Ovary (tissue), 7 donors: ENCODE measurements at regions not wholly inside any gene's neighbourhood (a gene's known extent, or its start where the extent isn't known, plus 50 kb on each side); places are given as distances from the start of the nearest gene placed in this dataset.

Source experiments
- DNase-seq, 5 donors: peaks; one replicate each; pipeline ENCODE4 v3.0.0-alpha.2; 2019 to 2020
- H3K27ac ChIP-seq, 2 donors: fragments of 200-600 bp; one replicate each; pipeline versions ENCODE4 v1.5.1 to v1.8.0; 2019 to 2022
- H3K27me3 ChIP-seq: fragments of 200-600 bp; one replicate; pipeline ENCODE4 v1.8.0; 2022
- H3K36me3 ChIP-seq: fragments of 200-600 bp; sonication (generic); one replicate; pipeline ENCODE4 v1.5.1; 2019
- H3K4me1 ChIP-seq: one replicate; pipeline ENCODE4 v1.8.1; 2013; ENCODE audit warnings: mild to moderate bottlenecking, moderate library complexity; ENCODE audit not compliant: insufficient read depth
- H3K4me3 ChIP-seq: fragments of 200-600 bp; sonication (generic); one replicate; pipeline ENCODE4 v1.5.1; 2017
- H3K9me3 ChIP-seq, 2 donors: fragments of 200-600 bp in 1 of 2; sonication (generic) in 1 of 2; one replicate each; pipeline versions ENCODE4 v1.5.1 to v1.8.1; 2013 to 2019; ENCODE audit warnings: mild to moderate bottlenecking in 1 of 2, moderate library complexity in 1 of 2
- CTCF ChIP-seq, 3 donors: fragments of 450-650 bp in 2 of 3; fragments of 200-600 bp in 1 of 3; IDR thresholded peaks; one replicate each; pipeline versions ENCODE4 v1.5.1 to v1.8.0; 2016 to 2022; ENCODE audit warnings: antibody characterized with exemption in 3 of 3, mild to moderate bottlenecking in 1 of 3
- EP300 ChIP-seq: sonication (generic); formaldehyde crosslinking; IDR thresholded peaks from one replicate; pipeline ENCODE4 v1.6.1; 2017; ENCODE audit warnings: antibody characterized with exemption
- POLR2A ChIP-seq: fragments of 450-650 bp; IDR thresholded peaks from one replicate; pipeline ENCODE4 v1.6.1; 2017; ENCODE audit warnings: antibody characterized with exemption, mild to moderate bottlenecking, moderate library complexity
- WGBS, 3 donors: extraction: QIAGEN DNeasy Blood & Tissue Kit in 1 of 3; methylation state at CpG; one replicate each; pipeline versions ENCODE4 v1.1.5 to v1.1.7; 2013 to 2017; 5-methylcytosine and 5-hydroxymethylcytosine counted together
- intact Hi-C, 4 donors: fragments of 100-400 bp; cut with DNase I; formaldehyde crosslinking; loops; one replicate each; pipeline versions ENCODE4 v1.11.0 to v1.15.1; 2022 to 2023
- donor health status: DM: no; HTN: no; CAD: no; lungs with moderate emphysema.
- donor health status: DM: no; HTN: no; CAD: no.
- donor health status: Bipolar disorder and iron deficiency.
- donor health status: DM: no; HTN: no; CAD: no.
- donor health status: DM: yes; HTN: yes; CAD: no.

- DNase-seq: no peak
- no peak for TF ChIP-seq EP300
- TF ChIP-seq CTCF (IDR thresholded peaks at IDR 0.05): no peak
- TF ChIP-seq POLR2A: no peak
- H3K4me1 ChIP-seq: no peaks in the 10 kb centered on the region
- H3K27me3 ChIP-seq: no peaks in the 10 kb centered on the region
- 45 to 58% (median 53%) methylated on average over 1 of the region's 1 CpG for WGBS, 3 donors
- no peak overlapping the region for H3K4me3 ChIP-seq
- intact Hi-C loops: no loop called here
- H3K36me3 ChIP-seq: no peaks in the 10 kb centered on the region
- no peak overlapping the region for H3K27ac ChIP-seq
- no peaks in the 10 kb centered on the region for H3K9me3 ChIP-seq
These were observed 494.1 kb downstream of the PRR32 start for GRCh38 chrX:127313635-127314034.

- 49 to 56% (median 54%) methylated on average over 2 of the region's 2 CpGs for WGBS, 3 donors
- Histone ChIP-seq H3K4me3 (no peak overlapping the region), H3K4me1 (no peaks in the 10 kb centered on the region), H3K9me3 (no peaks in the 10 kb centered on the region), H3K27me3 (no peaks in the 10 kb centered on the region), H3K36me3 (no peaks in the 10 kb centered on the region), H3K27ac (no peak overlapping the region)
- no peak for TF ChIP-seq CTCF (IDR thresholded peaks at IDR 0.05)
- TF ChIP-seq POLR2A: no peak
- no peak for TF ChIP-seq EP300
- DNase-seq: no peak
- intact Hi-C loops: no loop called here
These were observed 497.6 kb downstream of the PRR32 start for GRCh38 chrX:127317159-127317558.

GRCh38 chrX:127324128-127324527 lies 504.6 kb downstream of the PRR32 start:
- 87 to 91% (median 90%) methylated on average over 4 of the region's 4 CpGs for WGBS, 3 donors
- H3K27me3 ChIP-seq: no peaks in the 10 kb centered on the region
- H3K4me1 ChIP-seq: no peaks in the 10 kb centered on the region
- no peaks in the 10 kb centered on the region for H3K36me3 ChIP-seq
- intact Hi-C loops: no loop called here
- no peak for DNase-seq
- no peak overlapping the region for H3K27ac ChIP-seq
- H3K9me3 ChIP-seq: no peaks in the 10 kb centered on the region
- no peak for TF ChIP-seq POLR2A
- TF ChIP-seq EP300: no peak
- TF ChIP-seq CTCF (IDR thresholded peaks at IDR 0.05): no peak
- H3K4me3 ChIP-seq: no peak overlapping the region
